HG03378 (cell line): ENCODE measurements at regions not wholly inside any gene's neighbourhood (a gene's known extent, or its start where the extent isn't known, plus 50 kb on each side); places are given as distances from the start of the nearest gene placed in this dataset.
"Not testable (repeated sequence)": the region's sequence is repeated elsewhere in the genome, so short reads cannot be mapped to it uniquely, and the experiment has no call there.

Source experiments
- ATAC-seq: cut with Tn5 transposase; IDR thresholded peaks from one replicate; pipeline ENCODE4 v1.9.1; 2021; ENCODE audit warnings: mild to moderate bottlenecking, moderate library complexity; ENCODE audit not compliant: unreplicated experiment

DNA sequence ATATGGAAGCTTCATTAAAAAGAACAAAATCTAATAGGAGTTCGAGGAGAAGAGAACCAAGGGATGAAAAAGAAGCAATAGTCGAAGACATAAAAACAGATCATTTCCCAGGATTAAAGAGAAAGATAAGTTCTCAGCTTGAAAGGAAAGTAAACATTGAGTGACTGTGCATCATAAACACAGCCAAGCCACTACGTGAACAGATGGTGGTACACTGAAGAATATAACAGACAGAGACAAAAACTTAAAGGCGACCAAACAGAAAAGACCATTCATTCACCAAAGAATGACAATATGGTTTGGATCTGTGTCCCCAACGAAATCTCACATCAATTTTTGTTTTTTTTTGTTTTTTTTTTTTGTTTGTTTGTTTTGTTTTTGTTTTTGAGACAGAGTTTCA, 210.8 kb upstream of the LINGO1 start:
- no peak for ATAC-seq

DNA sequence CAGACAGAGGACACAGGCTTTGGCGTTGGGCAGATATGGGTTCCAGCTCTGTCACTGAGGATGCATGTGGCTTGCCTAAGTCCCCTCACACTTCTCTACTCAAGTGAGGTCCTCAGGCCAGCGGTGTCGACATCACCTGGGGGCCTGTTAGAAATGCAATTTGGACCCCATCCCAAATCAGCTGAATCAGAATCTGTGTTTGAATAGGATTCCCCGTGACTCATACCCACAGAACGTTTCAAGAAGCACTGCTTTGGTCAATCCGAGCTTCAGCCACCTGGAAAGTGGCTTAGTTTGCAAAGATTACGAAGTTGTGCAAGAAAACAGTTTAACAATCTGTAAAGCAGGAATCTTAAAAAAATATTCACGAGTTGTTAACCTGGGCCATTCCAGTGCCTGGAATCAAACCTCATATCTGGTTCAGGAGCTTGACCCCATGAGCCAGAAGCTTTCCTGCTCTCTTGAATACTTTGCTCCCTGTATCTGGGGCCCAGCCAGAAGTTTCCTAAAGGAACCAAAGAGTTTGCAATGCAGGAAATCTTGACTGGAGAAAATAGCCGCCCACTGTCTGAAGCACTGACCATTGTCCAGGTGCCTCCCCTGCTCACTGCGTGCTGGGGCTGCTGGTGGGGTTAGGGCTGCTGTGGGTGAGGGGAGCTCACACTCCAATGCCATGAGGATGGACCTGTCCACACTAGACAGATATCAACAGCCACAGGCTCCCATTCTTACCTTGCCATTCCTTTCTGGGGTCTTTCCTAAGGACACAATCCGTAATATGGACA, 208.5 kb upstream of the LINGO1 start:
- no peak for ATAC-seq

DNA sequence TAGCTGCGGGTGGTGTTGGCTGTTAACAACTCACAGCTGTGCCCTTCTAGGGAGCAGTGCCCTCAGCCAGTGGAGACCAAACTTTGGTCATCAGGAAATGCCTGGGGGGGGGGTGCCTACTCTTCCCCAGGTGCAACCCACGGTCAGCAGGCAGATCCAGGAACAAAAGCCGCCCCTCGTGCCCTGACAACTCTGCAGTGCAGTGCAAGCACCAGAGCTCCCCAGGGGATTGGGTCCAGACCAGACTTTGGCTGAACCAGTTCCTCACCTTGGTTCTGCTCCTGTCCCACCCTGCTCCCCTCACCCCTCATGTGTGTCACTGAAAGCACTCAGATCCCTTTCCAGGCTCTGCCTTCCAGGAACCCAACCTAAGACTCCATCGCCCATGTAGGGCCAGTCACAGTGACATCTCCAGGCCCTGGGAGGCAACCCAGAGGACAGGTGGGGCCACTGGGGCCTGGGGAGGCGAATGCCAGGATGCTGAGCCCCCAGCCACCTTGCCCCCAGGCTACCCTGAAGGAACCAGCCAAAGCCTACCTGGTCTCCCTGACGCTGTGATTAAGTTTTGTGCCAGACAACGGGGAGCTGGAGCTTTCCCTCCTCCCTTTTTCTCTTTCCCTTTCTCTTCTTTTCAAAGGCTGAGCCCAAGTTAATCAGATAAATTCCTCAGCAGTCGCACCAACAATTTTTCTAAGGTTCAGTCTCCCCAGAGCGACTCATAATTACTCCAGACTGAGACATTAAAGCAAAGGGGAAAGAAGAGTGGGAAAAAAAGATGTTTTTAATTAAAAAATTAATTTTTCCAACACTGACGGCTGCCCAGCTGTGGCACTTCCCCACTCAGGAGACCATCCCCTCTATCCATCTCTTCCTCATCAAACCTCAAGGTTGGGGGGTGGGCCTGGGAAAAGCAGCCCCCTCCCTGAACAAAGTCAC, 207.5 kb upstream of the LINGO1 start:
- no peak for ATAC-seq

DNA sequence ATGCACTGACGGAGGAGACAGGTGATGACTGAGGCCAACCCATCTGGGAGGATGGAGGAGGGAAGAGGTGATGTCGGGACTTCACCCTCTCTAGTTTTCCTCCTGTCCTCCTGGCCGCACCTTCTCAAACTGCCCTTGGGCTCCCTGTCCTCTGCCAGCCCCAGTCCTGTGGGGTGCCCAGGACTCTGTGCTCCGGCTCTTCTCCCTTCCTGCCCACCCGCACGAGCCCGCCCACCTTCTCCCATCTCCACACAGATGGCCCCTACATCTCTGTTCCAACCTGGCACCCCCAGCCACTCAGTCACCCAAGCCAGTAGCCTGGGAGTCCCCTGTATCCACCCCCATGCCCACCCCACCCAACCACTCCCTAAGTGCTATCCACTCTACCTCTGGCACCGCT, 206.7 kb upstream of the LINGO1 start:
- ATAC-seq, result no peak

DNA sequence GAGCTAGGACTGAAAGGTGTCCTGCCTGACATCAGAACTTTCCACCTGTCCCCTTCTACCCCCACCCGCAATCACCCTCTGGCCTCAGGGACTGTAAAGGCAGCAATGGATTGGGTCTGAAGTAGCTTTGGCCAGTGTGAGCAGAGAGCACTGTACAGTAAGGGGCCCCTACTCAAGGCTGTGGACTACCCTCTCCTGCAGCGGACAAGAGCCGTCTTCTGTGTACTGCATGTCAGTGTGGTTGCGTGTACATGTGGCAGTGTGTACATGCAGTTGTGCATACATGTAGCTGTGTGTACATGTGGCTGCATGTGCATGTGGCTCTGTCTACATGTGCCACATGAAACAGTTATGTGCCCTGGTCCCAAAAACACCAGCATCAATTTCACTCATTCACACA, 205.9 kb upstream of the LINGO1 start:
- ATAC-seq, result no peak

DNA sequence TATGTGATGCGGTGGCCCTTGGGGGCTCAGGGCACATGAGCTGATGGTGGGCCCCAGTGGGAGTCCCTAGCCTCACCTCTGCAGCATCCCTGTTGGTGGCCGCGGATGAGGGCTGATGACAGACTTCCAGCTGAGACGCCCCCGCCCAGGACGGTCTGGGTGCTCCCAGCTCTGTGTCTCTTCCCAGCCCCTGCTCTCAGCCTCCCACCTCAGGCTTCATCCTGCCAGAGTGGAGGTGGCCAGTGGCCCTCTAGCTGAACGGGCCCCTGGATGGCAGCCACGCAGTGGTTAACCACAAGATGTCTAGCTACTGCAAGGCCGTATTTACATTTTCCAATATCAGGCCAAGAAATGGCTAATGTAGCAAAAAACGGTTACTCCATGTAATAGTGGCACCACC, 205.3 kb upstream of the LINGO1 start:
- no peak for ATAC-seq

DNA sequence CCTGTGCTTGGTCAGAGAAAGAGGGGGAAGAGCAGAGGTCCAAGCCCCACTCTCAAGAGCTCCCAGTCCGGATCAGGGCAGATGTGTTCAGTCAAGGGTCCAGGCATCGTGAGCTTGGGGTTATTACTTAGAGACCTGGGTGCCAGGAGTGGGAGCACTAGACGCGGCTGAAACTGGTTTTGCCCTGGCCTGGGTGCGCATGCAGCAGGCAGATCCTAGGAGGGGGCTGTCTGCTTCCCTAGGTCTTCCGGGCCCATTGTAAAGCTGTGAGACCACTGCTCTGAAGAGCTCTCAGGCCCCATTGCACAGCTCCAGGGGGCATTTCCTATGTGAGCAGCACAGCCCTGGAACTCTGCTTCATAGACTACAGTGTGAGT, 204.9 kb upstream of the LINGO1 start:
- ATAC-seq, result no peak

DNA sequence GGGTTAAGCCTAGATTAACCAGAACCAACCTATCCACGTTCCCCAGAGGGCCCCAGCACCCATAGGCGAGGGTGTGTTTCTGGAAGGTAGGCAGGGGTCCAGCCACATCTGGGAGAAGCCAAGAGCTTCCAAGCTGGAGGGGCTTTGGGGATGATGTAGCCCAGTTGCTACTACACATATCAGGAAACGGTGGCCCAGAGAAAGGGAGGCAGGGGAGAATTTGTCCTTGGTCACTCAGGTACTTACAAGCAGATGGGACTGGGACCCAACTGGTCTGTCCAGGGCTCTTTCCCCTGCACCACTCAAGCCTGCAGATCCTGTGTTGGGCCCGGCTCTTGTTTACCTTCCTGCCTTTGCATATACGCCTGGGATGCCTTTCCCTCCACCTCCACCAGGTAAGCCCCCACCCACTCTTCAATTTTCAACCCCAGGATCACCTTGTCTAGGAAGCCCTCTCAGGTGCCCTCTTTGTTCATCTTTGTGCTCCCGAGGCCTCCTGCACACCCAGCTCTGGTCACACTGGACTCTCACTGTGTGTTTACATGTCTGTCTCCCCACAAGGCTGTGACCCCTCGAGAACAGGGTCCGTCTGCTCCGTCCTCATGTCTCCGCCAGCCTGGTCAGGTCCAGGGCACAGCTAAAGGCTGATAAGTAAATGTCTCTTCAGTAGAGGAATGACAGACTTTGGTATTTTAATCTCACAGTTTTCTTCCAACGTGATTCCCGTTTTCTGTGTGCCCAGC, 204.4 kb upstream of the LINGO1 start:
- ATAC-seq, result no peak

DNA sequence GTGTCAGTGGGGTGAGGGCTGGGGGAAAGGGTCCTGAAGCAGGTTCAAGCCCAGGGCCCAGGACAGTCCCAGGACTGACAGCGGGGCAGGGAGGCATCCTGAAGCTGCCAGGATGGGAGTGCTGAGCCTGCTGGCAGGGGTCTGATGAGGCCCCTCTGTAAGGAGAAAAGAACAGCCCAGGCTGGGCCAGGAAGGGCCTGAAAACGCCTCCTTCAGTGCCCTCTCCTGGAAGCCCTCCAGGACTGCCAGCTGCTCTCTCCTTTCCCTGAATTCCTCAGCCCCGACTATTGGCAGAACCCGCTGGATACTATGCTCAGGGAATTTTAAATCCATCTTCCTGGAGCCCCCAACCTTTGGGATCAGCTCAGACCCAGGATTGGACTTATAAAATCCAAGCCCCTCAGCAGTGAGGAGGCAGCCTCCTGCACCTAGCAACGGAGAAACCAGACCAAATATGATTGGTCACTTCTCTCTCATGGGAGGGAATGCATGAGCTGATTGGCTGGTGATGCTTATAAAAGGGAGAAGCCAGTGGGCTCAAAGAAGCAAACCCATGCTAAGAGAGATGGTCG, 203.5 kb upstream of the LINGO1 start:
- no peak for ATAC-seq

DNA sequence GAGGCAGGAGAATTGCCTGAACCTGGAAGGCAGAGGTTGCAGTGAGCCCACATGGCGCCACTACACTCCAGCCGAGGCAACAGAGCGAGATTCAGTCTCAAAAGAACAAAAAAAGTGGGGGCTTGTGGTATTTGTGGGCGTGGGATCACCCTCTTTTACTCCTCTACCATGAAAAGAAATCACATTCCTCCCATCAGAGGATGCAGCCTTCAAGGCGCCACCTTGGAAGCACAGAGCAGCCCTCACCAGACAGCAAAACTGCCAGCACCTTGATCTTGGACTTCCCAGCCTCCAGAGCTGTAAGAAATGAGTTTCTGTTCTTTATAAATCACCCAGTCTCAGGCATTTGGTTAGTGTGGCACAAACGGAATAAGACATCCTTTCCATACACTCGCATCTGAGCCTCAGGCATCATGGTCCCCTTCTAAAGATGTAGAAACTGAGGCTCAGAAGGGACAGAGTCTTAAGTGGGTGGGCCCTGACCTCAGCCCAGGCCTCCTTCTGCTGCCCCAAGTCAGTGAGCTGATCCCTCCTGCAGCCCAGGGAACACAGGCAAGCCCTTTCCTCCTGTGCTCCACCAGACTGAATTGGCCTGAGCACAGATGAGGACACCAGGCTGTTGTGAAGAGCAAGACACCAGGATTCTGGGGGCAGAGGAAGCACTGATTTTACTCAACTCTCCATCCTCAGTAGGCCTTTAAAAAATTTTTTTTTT, 201.7 kb upstream of the LINGO1 start:
- no peak for ATAC-seq

DNA sequence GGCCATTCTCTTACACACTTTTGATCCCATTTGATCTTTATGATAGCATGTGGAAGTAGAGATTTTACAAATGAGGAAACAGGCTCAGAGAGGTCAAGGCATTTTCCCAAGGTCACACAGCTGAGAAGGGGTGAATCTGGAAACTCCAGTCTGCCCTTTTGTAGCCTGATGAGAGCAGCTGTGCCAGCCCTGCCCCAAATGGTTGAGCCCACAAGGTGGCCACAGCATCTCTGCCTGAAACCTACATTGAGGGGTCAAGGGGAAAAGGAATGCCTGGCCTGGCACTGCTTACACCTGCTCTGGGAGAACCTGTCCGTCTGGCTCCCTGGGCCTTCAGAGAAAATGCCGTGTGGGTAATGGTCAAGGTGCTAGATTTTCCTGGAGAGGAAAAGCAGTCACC, 200.2 kb upstream of the LINGO1 start:
- ATAC-seq, result no peak

DNA sequence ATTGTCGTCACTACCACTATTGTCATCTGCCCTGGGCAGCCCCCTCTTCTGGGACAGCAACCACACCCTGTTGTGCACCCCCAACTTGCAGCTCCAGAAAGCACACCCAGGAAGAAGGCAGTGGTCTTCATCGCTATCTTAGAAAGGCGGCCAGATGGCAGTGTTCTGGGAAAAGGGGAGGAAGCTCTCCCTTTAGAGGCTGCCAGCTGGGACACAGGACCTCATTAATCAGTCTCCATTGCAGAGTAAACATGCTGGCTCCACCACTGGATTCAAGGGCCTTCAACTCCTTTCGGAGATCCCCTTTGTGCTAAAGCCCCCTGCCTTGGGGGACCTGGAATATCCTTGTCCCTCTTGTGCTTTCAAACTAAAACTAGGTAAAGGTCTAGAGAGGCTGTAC, 199.3 kb upstream of the LINGO1 start:
- ATAC-seq, result no peak

DNA sequence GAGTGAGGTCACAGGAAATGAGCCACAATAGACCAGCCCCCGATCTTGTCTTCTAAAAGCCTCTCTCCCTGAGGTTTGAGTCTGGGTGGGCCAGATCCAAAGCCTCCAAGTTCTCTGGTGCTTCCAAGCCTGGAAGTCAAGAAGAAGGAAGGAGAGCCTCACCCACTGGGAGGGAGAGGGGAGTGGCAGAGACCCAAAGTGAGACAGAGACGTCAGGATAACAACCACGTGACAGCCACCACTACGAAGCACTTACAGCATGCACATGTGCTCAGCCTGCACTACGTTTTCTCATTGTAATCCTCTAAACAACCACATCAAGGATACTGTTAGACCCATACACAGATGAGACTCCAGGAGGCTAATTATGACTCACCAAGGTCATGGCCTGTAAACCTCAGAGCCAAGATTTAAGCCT, 197.3 kb upstream of the LINGO1 start:
- ATAC-seq, result no peak

DNA sequence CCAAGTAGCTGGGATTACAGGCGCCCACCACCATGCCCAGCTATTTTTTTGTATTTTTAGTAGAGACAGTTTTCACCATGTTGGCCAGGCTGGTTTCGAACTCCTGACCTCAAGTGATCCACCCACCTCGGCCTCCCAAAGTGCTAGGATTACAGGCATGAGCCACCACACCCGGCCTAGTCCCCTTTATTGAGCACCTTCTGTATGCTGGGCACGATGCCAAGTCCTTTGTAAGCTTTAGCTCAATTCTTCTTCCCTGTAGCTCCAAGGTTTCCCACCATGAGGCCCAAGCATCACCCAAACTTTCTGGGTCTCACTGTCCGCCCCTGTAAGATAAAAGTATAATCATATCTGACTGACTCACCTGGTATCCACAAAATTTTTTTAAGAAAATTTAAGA, 196.6 kb upstream of the LINGO1 start:
- ATAC-seq, result not testable (repeated sequence)

DNA sequence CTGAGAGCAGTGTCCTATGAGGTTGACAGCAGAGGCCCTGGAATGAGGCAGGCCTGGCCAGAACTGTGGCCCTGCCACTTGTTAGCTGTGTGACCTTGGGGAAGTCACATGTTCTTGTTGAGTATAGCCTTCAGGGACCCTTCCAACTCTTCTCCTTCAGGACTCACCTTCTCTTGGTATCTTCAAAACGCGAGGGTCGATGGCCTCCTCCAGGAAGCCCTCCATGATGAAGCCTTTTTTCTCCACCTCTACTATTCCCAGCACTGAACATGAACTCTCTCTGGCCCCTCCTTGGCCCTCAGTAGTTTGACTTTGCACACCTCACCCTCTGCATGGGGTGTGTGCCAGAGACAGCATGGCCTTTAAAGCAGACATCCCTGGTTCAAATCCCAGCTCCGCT, 195.1 kb upstream of the LINGO1 start:
- ATAC-seq, result no peak

DNA sequence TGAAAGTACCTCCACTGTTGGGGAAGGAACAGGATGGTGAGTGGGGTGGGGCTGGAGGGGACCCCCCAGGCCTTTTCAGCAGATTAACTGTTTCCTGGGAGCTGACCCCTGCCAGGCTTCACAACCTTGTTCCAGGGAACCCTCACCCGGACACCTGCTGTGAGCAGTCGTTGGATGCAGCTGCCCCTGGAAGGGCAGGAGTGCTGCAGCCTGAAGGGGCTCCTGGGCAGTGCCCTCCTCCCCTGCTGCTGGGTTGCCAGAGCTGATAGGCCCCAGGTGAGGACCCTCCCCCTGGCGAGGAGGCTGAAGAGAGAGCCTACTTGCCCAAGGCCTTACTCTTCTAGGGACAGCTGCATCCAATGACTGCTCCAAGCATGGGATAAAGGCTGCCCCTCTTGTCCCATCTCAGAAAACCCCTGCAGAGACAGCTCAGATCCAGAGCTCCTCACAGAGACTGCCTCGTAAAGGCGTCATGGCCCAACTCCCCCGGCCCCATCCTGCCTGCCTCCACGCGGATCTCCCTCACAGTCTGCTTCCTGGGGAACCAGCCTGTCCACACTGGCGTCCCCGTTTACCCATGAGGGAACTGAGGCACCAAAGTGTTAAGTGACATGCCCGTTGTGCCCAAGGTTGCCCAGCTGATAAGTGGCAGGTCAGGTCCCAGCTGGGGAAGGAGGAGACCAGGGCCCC, 193.4 kb upstream of the LINGO1 start:
- ATAC-seq, result no peak

DNA sequence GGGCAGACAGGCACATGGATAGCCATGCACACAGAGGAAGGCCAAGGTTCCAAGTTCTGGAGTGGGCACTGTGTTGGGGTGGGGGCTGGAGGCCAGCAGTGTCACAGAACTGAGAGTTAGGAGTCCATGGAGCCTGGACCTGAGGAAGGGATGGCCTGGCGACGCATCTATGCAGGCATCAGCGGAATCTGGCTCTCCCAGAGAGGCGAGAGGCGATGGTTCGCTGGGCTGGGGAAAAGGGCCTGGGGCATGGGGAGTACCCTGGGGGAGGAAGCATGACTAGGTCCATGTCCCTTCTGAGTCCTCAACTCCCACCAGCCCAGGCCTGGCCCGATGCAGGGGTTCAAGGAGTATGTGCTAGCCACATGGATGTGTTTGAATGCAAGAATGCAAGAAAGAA, 192.8 kb upstream of the LINGO1 start:
- ATAC-seq, result no peak

DNA sequence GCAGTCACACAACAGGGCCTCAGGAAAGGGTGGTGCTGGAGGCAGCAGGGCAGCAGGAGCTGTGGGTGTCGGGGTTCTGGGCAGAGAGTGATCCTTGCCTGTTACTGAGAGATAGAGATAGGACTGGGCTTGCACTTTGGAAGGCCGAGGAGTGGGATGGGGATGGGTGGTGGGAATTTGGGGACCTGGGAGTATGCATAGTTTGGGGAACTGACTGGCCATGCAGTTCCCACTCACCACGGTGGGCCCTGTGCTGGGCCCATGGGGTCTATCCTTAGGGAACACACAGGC, 192.5 kb upstream of the LINGO1 start:
- ATAC-seq, result no peak

DNA sequence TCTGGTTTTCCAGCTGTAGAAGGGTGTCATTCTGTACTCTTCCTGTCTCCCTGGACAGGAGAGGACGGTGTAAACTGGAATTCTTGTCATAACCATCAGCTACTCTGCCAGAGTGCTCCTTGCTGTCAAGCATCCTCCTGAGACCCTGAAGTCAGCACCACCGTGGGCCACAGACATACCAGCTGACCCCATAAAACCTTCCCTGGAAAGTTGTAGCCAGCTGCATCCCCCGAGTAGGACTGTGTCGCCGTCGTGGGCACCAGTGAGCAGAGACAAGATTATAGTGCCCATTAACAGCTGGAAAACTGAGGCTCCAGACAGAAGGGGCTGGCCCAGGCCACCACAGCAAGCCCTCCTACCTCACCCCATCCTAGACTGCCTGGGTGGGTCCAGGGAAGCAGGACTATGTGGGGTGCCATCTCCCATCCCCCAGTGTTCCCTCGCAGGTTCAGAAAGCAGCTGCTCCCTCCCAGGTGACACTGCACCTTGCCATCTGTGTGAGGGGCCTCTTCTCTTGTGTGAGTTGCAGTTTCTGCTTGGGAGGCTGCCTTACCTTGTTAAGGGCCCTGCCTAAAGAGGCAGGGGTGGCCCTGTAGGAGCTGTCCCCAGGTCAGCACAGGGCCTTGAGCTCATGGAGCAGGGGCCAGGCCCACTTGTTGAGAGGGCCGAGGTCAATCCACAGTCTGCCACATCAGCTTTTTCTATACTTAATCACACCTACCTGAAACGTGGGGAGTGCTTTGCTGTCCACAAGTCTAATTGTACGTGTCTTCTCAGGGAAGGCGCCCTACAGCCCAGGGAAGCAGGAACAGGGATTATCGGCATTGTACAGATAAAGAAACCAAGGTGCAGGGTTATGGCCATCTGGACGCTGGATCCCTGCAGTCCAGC, 191.9 kb upstream of the LINGO1 start:
- no peak for ATAC-seq
